Hepatocyte (in vitro differentiated cells): ENCODE measurements at regions not wholly inside any gene's neighbourhood (a gene's known extent, or its start where the extent isn't known, plus 50 kb on each side); places are given as distances from the start of the nearest gene placed in this dataset.

Experiments used
- EZH2 ChIP-seq: fragments of 200-600 bp; sonication (generic); IDR thresholded peaks from 2 replicates; pipeline ENCODE4 v1.6.1; 2016; ENCODE audit warnings: antibody characterized with exemption, mild to moderate bottlenecking, borderline replicate concordance
- TF ChIP-seq, protein P1 (sequence below): fragments of 200-600 bp; sonication (generic); IDR thresholded peaks from 2 replicates; pipeline ENCODE4 v1.5.1; 2016; ENCODE audit warnings: antibody characterized with exemption, mild to moderate bottlenecking; ENCODE audit not compliant: poor library complexity

DNA sequence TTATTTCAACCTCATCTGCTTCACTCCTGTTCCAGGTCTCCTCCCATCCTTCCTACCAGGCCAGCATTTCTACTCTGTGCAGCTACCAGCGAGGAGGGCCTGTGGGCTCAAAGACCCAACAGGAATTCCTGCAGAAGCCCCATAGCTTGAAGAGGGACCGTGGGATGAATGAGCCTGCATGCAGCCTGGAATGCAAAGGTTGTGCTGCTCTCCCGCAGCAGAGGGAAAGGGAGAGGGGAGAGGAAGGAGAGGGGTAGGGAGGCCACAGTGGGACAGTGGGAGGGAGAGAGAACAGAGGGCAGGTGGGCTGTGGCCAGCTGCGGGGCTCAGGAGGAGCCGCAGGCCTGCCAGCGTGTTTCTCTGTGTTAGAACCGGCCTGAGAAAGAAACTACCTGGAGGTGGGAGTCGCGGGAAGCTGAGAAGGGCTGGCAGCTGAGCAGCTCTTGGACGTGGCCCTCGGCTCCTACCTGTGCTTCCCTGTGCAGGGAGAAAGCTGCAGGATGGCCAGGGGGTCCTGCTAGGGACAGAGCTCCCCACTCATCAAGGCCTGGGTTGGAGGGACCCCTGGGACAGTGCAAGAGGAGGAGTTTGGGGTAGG, 66.1 kb upstream of the MLN start:
- TF ChIP-seq, protein P1, sequence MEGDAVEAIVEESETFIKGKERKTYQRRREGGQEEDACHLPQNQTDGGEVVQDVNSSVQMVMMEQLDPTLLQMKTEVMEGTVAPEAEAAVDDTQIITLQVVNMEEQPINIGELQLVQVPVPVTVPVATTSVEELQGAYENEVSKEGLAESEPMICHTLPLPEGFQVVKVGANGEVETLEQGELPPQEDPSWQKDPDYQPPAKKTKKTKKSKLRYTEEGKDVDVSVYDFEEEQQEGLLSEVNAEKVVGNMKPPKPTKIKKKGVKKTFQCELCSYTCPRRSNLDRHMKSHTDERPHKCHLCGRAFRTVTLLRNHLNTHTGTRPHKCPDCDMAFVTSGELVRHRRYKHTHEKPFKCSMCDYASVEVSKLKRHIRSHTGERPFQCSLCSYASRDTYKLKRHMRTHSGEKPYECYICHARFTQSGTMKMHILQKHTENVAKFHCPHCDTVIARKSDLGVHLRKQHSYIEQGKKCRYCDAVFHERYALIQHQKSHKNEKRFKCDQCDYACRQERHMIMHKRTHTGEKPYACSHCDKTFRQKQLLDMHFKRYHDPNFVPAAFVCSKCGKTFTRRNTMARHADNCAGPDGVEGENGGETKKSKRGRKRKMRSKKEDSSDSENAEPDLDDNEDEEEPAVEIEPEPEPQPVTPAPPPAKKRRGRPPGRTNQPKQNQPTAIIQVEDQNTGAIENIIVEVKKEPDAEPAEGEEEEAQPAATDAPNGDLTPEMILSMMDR, result no peak
- no peak for TF ChIP-seq EZH2
